ENCODE measurements at regions not wholly inside any gene's neighbourhood (a gene's known extent, or its start where the extent isn't known, plus 50 kb on each side); places are given as distances from the start of the nearest gene placed in this dataset.

DNA sequence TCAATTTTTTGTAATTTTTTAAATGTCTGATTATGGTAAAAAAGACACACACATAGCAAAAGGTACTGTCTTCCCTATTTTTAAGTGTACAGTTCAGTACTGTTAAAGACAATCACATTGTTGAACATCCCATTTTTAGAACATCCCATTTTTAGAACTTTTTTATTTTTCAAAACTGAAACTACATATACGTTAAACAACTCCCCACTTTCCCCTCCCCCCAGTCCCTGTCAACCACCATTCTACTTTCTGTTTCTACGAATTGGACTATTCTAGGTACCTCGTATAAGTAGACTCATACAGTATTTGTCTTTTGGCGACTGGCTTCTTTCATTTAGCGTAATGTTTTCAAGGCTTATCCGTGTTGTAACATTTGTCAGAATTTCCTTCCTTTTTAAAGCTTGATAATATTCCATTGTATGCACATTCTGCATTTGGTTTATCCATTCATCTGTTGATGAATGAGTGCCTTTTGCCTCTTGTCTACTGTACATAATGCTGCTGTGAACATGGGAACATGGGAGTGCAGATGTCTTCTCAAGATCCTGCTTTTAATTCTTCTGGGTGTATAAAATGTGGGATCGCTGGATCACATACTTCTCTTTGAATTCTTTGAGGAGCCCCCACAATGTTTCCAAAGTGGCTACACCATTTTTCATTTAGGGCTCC, 154.0 kb downstream of the PIK3R1 start:
- H4K20me1 ChIP-seq (ENCODE audit: low read depth) = no peaks in the 10 kb centered on the region
- H3K9me3 Mint-ChIP-seq = peaks cover 2% of the 10 kb centered on the region

GRCh38 chr5:68370196-68370595, 154.6 kb downstream of the PIK3R1 start:
- Histone ChIP-seq H3K9ac (no peak overlapping the region), H3K4me3 (no peak overlapping the region), H2AFZ (replicated peaks) (no peak overlapping the region), H3F3A (ENCODE audit: low read depth) (no peaks in the 10 kb centered on the region), H3K27ac (no peak overlapping the region), H3K79me2 (ENCODE audit: low read depth) (no peaks in the 10 kb centered on the region), H4K20me1 (ENCODE audit: low read depth) (no peaks in the 10 kb centered on the region), H3K4me2 (no peak overlapping the region), H3K4me1 (no peaks in the 10 kb centered on the region), H3K9me3 (ENCODE audit: low read depth) (no peaks in the 10 kb centered on the region), H3K36me3 (no peaks in the 10 kb centered on the region), H3K27me3 (no peaks in the 10 kb centered on the region)
- H3K4me3 Mint-ChIP-seq = no peak overlapping the region
- no peak overlapping the region for H3K27ac Mint-ChIP-seq
- peaks cover 2% of the 10 kb centered on the region for H3K27me3 Mint-ChIP-seq (ENCODE audit: insufficient read depth, low read depth)
- DNase-seq (ENCODE audit: low spot score) = no peak
- peaks cover 2% of the 10 kb centered on the region for H3K9me3 Mint-ChIP-seq
- no peaks in the 10 kb centered on the region for H3K4me1 Mint-ChIP-seq
- peaks cover 2% of the 10 kb centered on the region for H3K36me3 Mint-ChIP-seq
- TF ChIP-seq, protein P1, sequence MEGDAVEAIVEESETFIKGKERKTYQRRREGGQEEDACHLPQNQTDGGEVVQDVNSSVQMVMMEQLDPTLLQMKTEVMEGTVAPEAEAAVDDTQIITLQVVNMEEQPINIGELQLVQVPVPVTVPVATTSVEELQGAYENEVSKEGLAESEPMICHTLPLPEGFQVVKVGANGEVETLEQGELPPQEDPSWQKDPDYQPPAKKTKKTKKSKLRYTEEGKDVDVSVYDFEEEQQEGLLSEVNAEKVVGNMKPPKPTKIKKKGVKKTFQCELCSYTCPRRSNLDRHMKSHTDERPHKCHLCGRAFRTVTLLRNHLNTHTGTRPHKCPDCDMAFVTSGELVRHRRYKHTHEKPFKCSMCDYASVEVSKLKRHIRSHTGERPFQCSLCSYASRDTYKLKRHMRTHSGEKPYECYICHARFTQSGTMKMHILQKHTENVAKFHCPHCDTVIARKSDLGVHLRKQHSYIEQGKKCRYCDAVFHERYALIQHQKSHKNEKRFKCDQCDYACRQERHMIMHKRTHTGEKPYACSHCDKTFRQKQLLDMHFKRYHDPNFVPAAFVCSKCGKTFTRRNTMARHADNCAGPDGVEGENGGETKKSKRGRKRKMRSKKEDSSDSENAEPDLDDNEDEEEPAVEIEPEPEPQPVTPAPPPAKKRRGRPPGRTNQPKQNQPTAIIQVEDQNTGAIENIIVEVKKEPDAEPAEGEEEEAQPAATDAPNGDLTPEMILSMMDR (IDR thresholded peaks at IDR 0.05) = no peak
- no peak for TF ChIP-seq EZH2phosphoT487 (IDR thresholded peaks at IDR 0.05)
- no peak for TF ChIP-seq EZH2 (IDR thresholded peaks at IDR 0.05)

More for the DNA sequence above, 154.0 kb downstream of the PIK3R1 start:
- H3K4me1 Mint-ChIP-seq = no peaks in the 10 kb centered on the region
- no peak overlapping the region for H3K4me3 ChIP-seq
- H3K36me3 ChIP-seq = no peaks in the 10 kb centered on the region
- H3K4me1 ChIP-seq = no peaks in the 10 kb centered on the region
- peaks cover 2% of the 10 kb centered on the region for H3K36me3 Mint-ChIP-seq
- H3K4me3 Mint-ChIP-seq = no peak overlapping the region
- peaks cover 2% of the 10 kb centered on the region for H3K27me3 Mint-ChIP-seq (ENCODE audit: insufficient read depth, low read depth)
- no peak overlapping the region for H3K27ac Mint-ChIP-seq
- H3K27me3 ChIP-seq = no peaks in the 10 kb centered on the region
- H3F3A ChIP-seq (ENCODE audit: low read depth) = no peaks in the 10 kb centered on the region
- H3K9ac ChIP-seq = no peak overlapping the region
- no peak overlapping the region for H3K27ac ChIP-seq
- H3K9me3 ChIP-seq (ENCODE audit: low read depth) = no peaks in the 10 kb centered on the region
- TF ChIP-seq, protein P1 (IDR thresholded peaks at IDR 0.05) = no peak
- TF ChIP-seq EZH2 (IDR thresholded peaks at IDR 0.05) = no peak
- TF ChIP-seq EZH2phosphoT487 (IDR thresholded peaks at IDR 0.05) = no peak
- H3K4me2 ChIP-seq = no peak overlapping the region
- DNase-seq (ENCODE audit: low spot score) = no peak
- H2AFZ ChIP-seq (replicated peaks) = no peak overlapping the region
- H3K79me2 ChIP-seq (ENCODE audit: low read depth) = no peaks in the 10 kb centered on the region

GRCh38 chr5:68371607-68372006, 156.1 kb downstream of the PIK3R1 start:
- Mint-ChIP-seq H3K9me3 (peaks cover 2% of the 10 kb centered on the region), H3K36me3 (no peaks in the 10 kb centered on the region), H3K4me3 (no peak overlapping the region), H3K27ac (no peak overlapping the region), H3K27me3 (ENCODE audit: insufficient read depth, low read depth) (peaks cover 2% of the 10 kb centered on the region), H3K4me1 (no peaks in the 10 kb centered on the region)
- H2AFZ ChIP-seq (replicated peaks) = no peak overlapping the region
- H3K4me1 ChIP-seq = no peaks in the 10 kb centered on the region
- H3K36me3 ChIP-seq = no peaks in the 10 kb centered on the region
- H3K9ac ChIP-seq = no peak overlapping the region
- no peaks in the 10 kb centered on the region for H3K9me3 ChIP-seq (ENCODE audit: low read depth)
- no peaks in the 10 kb centered on the region for H3F3A ChIP-seq (ENCODE audit: low read depth)
- TF ChIP-seq EZH2 (IDR thresholded peaks at IDR 0.05) (no peak), EZH2phosphoT487 (IDR thresholded peaks at IDR 0.05) (no peak)
- TF ChIP-seq, protein P1 (IDR thresholded peaks at IDR 0.05) = no peak
- H3K4me3 ChIP-seq = no peak overlapping the region
- no peak overlapping the region for H3K4me2 ChIP-seq
- no peak for DNase-seq (ENCODE audit: low spot score)
- H4K20me1 ChIP-seq (ENCODE audit: low read depth) = no peaks in the 10 kb centered on the region
- H3K79me2 ChIP-seq (ENCODE audit: low read depth) = no peaks in the 10 kb centered on the region
- no peak overlapping the region for H3K27ac ChIP-seq
- H3K27me3 ChIP-seq = no peaks in the 10 kb centered on the region

Measured in neural progenitor cell (in vitro differentiated cells).